ENCODE measurements at regions not wholly inside any gene's neighbourhood (a gene's known extent, or its start where the extent isn't known, plus 50 kb on each side); places are given as distances from the start of the nearest gene placed in this dataset.
"Not testable (repeated sequence)": the region's sequence is repeated elsewhere in the genome, so short reads cannot be mapped to it uniquely, and the experiment has no call there.

DNA sequence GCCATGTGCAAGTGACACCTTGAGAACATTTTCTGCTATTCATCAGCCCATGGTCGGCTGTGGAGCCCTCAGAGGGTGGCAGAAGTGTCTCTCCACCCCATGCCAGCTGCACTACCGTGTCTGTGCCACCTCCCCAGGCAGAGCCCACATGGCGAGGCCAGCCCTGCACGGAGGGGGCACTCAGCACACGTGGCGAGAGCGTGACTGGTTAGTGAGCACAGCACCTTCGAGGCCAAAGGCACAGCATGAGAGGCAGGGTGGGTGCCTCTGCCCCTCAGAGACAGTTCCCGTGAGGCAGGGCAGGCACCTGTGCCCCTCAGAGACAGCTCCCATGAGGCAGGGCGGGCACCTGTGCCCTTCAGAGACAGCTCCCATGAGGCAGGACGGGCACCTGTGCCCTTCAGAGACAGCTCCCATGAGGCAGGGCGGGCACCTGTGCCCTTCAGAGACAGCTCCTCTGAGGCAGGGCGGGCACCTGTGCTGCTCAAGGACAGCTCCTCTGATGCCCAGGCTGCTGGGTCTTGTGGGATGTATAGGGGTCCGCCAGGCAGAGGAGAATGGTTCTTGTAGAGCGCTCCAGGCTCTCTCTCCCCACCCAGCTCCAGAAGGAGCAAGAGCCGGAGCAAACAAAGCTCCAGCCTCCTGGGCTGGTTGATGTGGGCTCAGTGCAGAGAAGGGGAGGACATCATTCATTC lies 179.8 kb upstream of the PPP1R26 start:
- no peaks in the 10 kb centered on the region for H3K9me3 Mint-ChIP-seq
- H3K4me3 Mint-ChIP-seq, result no peak overlapping the region
- no peak overlapping the region for H3K27ac Mint-ChIP-seq
- no peaks in the 10 kb centered on the region for H3K36me3 Mint-ChIP-seq (ENCODE audit: low read depth)
- no peaks in the 10 kb centered on the region for H3K27me3 Mint-ChIP-seq (ENCODE audit: low read depth)
- peaks cover 4% of the 10 kb centered on the region for H3K4me1 Mint-ChIP-seq (ENCODE audit: low read depth)

DNA sequence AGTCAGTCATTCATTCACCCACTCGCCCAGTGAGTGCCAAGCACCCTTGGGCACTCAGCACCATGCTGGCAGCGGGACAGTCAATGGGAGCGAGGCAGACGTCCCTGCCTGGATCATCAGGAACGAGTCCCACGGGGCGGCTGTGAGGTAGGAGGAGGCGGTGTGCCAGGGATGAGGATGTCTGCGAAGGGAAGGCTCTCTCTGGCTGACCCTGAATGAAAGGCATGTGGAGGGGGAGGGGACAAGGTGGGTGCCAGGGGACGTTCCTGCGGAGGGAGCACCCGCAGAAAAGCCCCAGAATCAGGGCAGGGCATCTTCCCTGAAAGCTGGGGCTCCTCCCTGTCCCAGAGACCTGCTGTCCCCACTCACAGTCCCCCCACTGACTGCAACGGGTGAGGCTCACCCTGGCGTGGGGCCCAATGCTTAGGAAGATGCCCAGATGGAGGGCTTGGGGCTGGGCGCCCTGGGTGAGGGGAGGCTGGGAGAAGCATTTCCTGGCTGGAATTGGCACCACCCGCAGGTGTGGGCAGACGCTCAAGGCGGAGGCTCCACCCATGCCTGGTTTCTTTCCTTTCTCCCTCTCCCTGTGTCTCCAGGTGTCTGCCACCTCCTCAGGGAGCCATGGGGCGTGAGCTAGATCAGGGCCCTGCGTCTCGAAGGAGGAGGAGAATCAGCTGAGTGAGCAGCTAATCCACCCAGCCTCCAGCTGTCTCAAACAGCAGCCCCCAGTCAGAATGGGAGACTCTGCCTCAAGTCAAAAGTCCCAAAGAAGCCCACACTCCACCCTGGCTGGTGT lies 179.0 kb upstream of the PPP1R26 start:
- Mint-ChIP-seq H3K9me3 (no peaks in the 10 kb centered on the region), H3K4me3 (no peak overlapping the region), H3K27ac (no peak overlapping the region), H3K36me3 (ENCODE audit: low read depth) (no peaks in the 10 kb centered on the region), H3K27me3 (ENCODE audit: low read depth) (no peaks in the 10 kb centered on the region), H3K4me1 (ENCODE audit: low read depth) (peaks cover 4% of the 10 kb centered on the region)

DNA sequence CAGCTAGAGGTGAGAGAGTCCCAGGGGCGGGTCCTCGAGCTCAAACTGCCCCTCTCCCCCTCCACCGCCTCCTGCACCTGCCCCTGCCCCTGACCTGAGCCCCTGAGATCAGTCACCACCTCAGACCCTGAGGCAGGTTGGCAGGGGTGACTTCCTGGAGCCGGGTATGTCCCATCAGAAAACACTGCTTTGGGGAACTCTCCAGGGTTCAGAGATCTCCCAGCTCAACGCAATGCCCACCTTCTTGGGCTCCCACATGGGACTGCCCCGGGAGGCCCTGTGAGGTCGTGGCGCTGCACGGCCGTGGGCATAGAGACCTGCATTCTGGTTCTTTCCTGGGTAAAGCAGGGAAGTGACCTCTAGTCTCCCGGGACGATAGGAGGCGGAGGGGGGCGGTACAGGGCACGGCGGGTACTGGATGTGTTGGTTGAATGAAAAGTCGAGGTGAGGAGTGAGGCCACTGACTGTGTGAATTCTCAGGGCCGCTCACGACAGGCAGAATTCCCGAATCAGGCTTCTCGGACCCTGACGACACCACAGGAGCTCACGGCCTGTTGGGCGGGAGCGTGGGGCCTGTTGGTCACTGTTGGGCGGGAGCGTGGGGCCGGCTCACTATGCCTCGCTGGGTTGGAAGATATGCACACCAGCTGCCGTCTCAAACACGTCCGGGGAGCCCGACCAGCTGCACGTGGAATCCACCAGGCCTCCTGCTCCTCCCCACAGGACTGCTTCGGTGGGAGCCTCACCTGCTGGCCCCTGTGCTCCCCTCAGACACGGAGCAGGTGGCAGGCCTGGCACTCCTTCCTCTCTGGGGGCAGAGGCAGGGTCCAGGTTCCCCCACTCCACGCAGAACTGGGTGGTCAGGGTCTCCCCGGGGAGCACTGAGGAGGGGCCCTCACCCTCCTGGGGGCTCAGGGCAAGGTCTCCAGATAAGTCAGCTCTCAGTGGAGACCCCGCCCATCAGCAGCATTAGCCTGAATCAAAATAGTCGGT lies 178.0 kb upstream of the PPP1R26 start:
- no peak overlapping the region for H3K4me3 Mint-ChIP-seq
- H3K27me3 Mint-ChIP-seq (ENCODE audit: low read depth), result no peaks in the 10 kb centered on the region

DNA sequence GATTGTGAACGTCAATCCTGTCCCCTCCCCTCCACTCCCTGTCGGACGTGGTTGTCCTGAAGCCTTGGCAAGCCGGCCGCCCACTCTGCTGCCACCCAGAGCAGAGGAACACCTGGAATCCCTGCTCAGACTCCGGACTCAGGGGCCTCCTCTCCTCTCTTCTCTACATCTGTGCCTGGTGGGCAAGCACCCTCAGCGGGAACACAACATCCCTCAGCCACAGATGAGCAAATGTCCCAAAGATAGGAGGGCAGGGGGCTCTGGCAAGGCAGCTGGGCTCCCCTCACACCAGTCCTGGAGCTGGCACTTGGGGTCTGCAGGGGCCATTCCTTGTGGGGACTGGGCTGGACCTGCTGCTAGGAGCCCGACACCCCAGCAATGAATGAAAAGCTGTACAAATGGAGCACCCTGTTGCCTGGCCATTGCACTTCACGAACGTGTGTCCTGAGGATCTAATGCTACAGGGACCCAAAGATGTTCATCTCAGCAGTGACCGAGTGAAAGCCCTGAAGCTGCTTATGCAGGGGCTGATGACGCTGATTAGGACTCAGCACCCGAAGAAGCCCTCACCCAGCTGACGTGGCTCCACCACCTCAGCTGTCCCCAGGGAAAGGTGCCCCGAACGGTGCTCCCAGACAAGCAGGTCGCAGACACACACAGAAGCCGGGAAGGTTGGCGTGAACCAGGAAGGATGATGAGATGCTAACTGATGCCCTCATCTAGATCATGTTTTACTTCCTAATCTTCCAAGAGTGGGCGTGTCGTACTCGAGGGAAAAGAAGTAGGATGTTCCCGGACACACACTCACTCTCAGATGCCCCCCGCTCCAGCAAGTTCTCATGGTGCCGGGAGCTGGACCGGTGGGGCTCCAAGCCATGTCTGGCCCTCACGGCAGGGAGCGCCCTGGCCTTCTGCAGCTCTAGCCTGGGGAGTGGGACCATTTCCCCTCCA lies 177.0 kb upstream of the PPP1R26 start:
- no peak overlapping the region for H3K4me3 Mint-ChIP-seq
- H3K27me3 Mint-ChIP-seq (ENCODE audit: low read depth), result peaks cover 3% of the 10 kb centered on the region
- no peaks in the 10 kb centered on the region for H3K9me3 Mint-ChIP-seq
- peaks cover 4% of the 10 kb centered on the region for H3K4me1 Mint-ChIP-seq (ENCODE audit: low read depth)
- H3K36me3 Mint-ChIP-seq (ENCODE audit: low read depth), result no peaks in the 10 kb centered on the region
- no peak overlapping the region for H3K27ac Mint-ChIP-seq

More for the DNA sequence above, 178.0 kb upstream of the PPP1R26 start:
- H3K36me3 Mint-ChIP-seq (ENCODE audit: low read depth), result no peaks in the 10 kb centered on the region
- H3K27ac Mint-ChIP-seq, result no peak overlapping the region
- H3K4me1 Mint-ChIP-seq (ENCODE audit: low read depth), result peaks cover 4% of the 10 kb centered on the region
- no peaks in the 10 kb centered on the region for H3K9me3 Mint-ChIP-seq

DNA sequence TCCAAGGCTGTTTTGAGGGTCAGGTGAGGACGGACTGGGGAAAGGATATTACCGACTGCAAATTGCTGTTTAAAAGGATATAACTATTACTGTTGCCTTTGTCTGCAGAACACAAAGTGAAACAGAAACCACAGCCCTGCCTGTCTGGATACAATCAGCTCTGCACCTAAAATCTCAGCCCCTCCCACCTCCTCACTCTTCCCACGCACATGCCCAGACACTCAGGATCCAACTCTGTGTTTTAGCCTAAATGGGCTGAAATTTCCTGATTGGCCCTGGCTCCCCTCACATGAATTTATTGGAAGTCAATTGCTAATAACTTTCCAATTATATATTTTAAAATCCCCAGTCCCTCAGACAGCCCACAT lies 176.3 kb upstream of the PPP1R26 start:
- Mint-ChIP-seq H3K9me3 (no peaks in the 10 kb centered on the region), H3K27me3 (ENCODE audit: low read depth) (peaks cover 3% of the 10 kb centered on the region), H3K27ac (no peak overlapping the region), H3K4me1 (ENCODE audit: low read depth) (peaks cover 4% of the 10 kb centered on the region), H3K36me3 (ENCODE audit: low read depth) (no peaks in the 10 kb centered on the region), H3K4me3 (no peak overlapping the region)

DNA sequence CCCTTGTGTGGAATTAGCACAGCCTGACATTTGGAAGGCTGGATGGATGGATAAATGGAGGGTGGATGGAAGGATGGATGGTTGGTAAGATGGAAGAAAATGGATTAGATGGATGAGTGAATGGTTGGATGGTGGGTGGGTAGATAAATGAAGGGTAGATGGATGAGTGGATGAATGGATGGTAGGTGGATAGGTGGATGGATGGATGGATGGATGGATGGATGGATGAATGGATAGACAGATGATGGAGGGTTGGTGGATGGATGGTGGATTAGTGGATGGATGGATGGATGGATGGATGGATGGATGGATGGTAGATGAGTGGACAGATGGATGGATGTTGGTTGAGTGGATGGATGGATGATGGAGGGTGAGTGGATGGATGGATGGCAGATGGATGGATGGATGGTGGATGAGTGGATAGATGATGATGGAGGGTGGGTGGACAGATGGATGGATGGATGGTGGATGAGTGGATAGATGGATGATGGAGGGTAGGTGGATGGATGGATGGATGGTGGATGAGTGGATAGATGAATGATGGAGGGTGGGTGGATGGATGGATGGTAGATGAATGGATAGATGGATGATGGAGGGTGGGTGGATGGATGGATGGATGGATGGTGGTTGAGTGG lies 175.6 kb upstream of the PPP1R26 start:
- no peaks in the 10 kb centered on the region for H3K36me3 Mint-ChIP-seq (ENCODE audit: low read depth)
- H3K4me3 Mint-ChIP-seq, result no peak overlapping the region
- peaks cover 3% of the 10 kb centered on the region for H3K27me3 Mint-ChIP-seq (ENCODE audit: low read depth)
- H3K27ac Mint-ChIP-seq, result no peak overlapping the region
- peaks cover 4% of the 10 kb centered on the region for H3K4me1 Mint-ChIP-seq (ENCODE audit: low read depth)
- no peaks in the 10 kb centered on the region for H3K9me3 Mint-ChIP-seq

DNA sequence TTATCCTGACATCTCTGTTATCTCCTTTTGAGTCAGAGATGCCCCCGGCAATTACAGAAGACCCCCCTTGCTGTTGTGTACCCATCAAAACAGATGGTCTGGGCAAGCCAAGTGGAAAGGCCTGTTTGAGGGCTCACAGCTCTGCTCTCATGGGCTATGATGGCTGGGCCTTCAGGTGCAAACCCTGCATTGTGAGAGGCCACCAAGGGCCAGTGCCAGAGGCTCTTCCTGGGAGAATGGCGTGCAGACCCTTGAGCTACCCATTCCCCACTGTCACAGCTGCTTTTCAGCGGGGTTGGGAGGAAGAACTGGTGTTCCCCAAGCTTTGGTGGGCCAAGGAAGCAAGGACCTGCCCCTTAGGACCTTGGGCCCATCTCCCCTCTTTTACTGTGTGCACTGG lies 174.7 kb upstream of the PPP1R26 start:
- H3K9me3 Mint-ChIP-seq, result no peaks in the 10 kb centered on the region
- peaks cover 4% of the 10 kb centered on the region for H3K4me1 Mint-ChIP-seq (ENCODE audit: low read depth)
- H3K4me3 Mint-ChIP-seq, result no peak overlapping the region
- H3K27ac Mint-ChIP-seq, result no peak overlapping the region
- peaks cover 3% of the 10 kb centered on the region for H3K27me3 Mint-ChIP-seq (ENCODE audit: low read depth)
- H3K36me3 Mint-ChIP-seq (ENCODE audit: low read depth), result no peaks in the 10 kb centered on the region

DNA sequence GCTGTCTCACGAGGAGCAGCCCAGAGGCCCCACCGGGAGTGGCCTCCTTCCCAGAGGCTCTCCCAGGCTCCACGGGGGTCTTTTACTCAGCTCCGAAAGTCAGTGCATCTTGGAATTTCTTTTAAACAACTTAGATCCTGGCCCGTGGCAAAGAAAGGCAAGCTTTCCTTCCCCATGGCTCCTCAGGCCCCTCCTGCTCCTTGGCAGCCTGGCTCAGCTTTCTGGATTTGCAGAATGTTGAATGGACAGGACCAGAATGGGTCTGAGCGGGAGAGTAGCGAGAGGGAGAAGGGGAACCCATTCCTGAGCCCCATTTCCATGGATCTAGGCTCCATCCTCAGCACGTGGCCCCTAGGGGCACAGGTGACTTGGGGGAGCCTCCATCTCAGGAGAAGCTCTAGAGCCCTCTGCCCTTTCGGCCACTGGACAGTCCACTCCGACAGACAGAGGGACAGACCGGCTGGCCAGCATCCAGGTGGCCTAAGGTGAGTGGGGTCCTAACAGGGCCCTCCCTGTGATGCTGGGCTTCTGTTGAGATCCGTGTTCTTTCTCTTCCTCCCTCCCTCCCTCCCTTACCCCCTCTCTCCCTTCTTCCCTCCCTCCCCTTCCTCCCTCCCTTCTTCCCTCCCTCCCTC lies 173.9 kb upstream of the PPP1R26 start:
- H3K9me3 Mint-ChIP-seq, result no peaks in the 10 kb centered on the region
- H3K4me1 Mint-ChIP-seq (ENCODE audit: low read depth), result peaks cover 4% of the 10 kb centered on the region
- H3K27me3 Mint-ChIP-seq (ENCODE audit: low read depth), result peaks cover 3% of the 10 kb centered on the region
- no peak overlapping the region for H3K4me3 Mint-ChIP-seq
- no peak overlapping the region for H3K27ac Mint-ChIP-seq
- no peaks in the 10 kb centered on the region for H3K36me3 Mint-ChIP-seq (ENCODE audit: low read depth)

DNA sequence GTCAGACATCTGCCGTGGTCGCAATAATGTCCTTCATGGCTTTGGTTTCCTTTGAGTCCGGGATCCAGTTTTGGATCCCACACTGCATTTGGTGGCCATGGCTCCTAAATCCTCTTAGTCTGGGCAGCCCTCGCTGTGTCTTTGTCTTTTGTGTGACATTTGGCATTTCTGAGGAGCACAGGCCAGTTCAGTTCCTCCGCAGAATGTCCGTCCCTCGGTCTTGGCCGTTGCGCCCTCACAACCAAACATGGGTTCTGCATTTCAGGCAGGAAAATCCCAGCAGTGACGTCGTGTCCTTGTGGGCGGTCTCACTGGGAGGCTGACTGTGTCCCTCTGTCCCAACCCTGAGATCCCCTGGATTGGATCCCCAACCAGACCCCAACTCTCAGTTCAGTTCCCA lies 172.9 kb upstream of the PPP1R26 start:
- H3K9me3 Mint-ChIP-seq, result no peaks in the 10 kb centered on the region
- no peak overlapping the region for H3K4me3 Mint-ChIP-seq
- H3K27ac Mint-ChIP-seq, result no peak overlapping the region
- peaks cover 3% of the 10 kb centered on the region for H3K27me3 Mint-ChIP-seq (ENCODE audit: low read depth)
- peaks cover 4% of the 10 kb centered on the region for H3K4me1 Mint-ChIP-seq (ENCODE audit: low read depth)
- no peaks in the 10 kb centered on the region for H3K36me3 Mint-ChIP-seq (ENCODE audit: low read depth)

DNA sequence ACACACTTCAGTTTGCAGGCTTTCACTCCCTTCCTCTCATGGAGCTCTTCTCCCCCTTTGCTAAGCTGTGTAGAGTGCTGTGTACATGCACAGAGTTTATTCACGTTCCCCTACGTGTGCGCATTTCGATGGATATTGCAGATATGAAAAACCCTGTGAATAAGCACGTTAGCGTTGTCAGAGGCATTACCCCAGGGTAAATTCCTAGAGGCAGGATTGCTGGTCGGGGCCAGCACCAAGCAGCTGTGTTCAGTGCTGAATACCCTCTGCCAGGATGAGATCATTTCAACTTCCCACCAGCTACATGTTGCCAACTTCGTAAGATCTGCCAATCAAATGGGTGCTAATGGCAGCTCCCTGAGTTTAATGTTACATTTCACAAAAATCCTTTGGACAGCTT lies 172.3 kb upstream of the PPP1R26 start:
- Mint-ChIP-seq H3K27me3 (ENCODE audit: low read depth) (peaks cover 3% of the 10 kb centered on the region), H3K36me3 (ENCODE audit: low read depth) (no peaks in the 10 kb centered on the region), H3K27ac (no peak overlapping the region), H3K4me3 (no peak overlapping the region), H3K9me3 (peaks cover under 1% of the 10 kb centered on the region), H3K4me1 (ENCODE audit: low read depth) (peaks cover 4% of the 10 kb centered on the region)

DNA sequence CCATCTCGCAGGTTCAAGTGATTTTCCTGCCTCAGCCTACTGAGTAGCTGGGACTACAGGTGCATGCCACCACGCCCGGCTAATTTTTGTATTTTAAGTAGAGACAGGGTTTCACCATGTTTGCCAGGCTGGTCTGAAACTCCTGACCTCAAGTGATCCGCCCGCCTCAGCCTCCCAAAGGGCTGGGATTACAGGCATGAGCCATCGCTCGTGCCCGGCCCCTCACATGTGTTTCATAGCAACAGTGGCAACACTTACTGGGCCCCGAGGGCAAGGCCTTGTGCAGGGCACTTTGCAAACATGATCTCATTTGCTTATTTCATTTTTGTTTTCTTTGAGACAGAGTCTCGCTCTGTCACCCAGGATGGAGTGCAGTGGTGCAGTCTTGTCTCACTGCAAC lies 171.7 kb upstream of the PPP1R26 start:
- not testable (repeated sequence) for H3K27ac Mint-ChIP-seq; H3K36me3 Mint-ChIP-seq (ENCODE audit: low read depth); H3K4me1 Mint-ChIP-seq (ENCODE audit: low read depth); H3K27me3 Mint-ChIP-seq (ENCODE audit: low read depth); H3K4me3 Mint-ChIP-seq; H3K9me3 Mint-ChIP-seq

DNA sequence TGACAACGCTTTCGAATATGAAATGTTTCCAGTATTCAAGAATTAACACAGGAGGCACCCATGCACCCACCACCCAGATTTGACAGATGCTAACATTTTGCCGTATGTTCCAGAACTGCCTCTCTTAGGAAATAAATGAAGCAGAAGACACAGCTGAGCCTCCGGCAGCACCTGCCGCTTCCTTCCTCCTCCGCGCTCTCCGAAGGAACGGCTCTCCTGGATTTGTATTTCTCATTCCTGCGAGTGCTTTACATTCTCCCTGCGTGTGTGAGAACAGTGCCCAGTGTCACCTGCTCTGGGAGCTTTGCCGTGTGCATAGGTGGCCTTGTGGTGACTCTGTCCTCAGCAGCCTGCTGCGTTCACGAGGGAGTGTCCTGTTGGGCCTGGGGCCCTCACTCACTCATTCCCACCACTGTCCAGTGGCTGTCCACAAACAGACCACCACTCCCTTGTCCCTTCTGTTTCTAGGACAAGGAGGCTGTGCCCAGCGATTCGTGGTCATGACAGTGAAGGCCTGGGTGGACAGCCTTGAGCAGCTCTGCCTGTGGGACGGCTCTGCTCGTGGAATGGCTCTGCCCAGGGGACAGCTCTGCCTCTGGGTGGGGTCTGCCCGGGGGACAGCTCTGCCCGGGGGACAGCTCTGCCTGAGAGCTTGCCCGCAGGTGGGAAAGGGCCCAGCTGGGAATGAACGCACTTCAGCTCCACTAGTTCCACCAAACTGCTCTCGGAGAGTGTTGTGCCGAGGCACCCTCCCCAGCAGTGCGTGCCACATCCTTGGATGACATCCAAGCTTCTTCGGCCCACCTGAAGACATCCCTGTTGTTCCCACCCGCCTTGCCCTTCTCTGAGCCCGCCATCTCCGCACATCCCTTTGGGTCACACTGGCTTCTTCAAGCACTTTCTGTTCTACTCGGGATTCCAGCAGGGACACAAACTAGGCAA lies 170.5 kb upstream of the PPP1R26 start:
- H3K4me1 Mint-ChIP-seq (ENCODE audit: low read depth), result no peaks in the 10 kb centered on the region
- H3K36me3 Mint-ChIP-seq (ENCODE audit: low read depth), result no peaks in the 10 kb centered on the region
- H3K9me3 Mint-ChIP-seq, result peaks cover 12% of the 10 kb centered on the region
- H3K27ac Mint-ChIP-seq, result no peak overlapping the region
- H3K4me3 Mint-ChIP-seq, result no peak overlapping the region
- peaks cover 7% of the 10 kb centered on the region for H3K27me3 Mint-ChIP-seq (ENCODE audit: low read depth)

Data from T-helper 1 cell treated with Interleukin-12 subunit alpha and Interleukin-12 subunit beta and Interleukin-4 antibody, amounts not matched to agents 30 μg/mL and 1 μg/mL, for 36 hours (primary cell).